Natural killer cell treated with Interleukin-12 subunit alpha and Interleukin-12 subunit beta and Interleukin-15 and Interleukin-18, amount 100 ng/mL, for 72 hours (primary cell): ENCODE measurements at regions not wholly inside any gene's neighbourhood (a gene's known extent, or its start where the extent isn't known, plus 50 kb on each side); places are given as distances from the start of the nearest gene placed in this dataset.
A peak's percentile ranks its signal among the peaks of the same experiment; 100 is the strongest.

Experiments used
- ATAC-seq, 2 donors: fragments of 150-1000 bp; cut with Tn5 transposase in 1 of 2; sonication (Bioruptor Pico), chemical (Tn5 transposase) in 1 of 2; 2 replicates each; pipeline ENCODE4 v1.10.0; 2021
- DNase-seq: peaks from one replicate; pipeline ENCODE4 v3.0.0; 2022; ENCODE audit warnings: low spot score
- H3K27ac Mint-ChIP-seq, 2 donors: 1 replicate in 1 of 2; 2 replicates in 1 of 2; pipeline ENCODE4 v1.8.0; 2022; ENCODE audit warnings: mixed read lengths in 2 of 2, mild to moderate bottlenecking in 1 of 2, moderate library complexity in 1 of 2
- H3K27me3 Mint-ChIP-seq, 2 donors: 1 replicate in 1 of 2; 2 replicates in 1 of 2; pipeline ENCODE4 v1.8.0; 2022; ENCODE audit warnings: mixed read lengths in 2 of 2
- H3K36me3 Mint-ChIP-seq: one replicate; pipeline ENCODE4 v1.8.0; 2022; ENCODE audit warnings: mixed read lengths
- H3K4me1 Mint-ChIP-seq, 2 donors: 1 replicate in 1 of 2; 2 replicates in 1 of 2; pipeline ENCODE4 v1.8.0; 2022; ENCODE audit warnings: low read depth in 2 of 2, mixed read lengths in 2 of 2, mild to moderate bottlenecking in 1 of 2
- H3K4me3 Mint-ChIP-seq: one replicate; pipeline ENCODE4 v1.8.0; 2022; ENCODE audit warnings: mixed read lengths
- H3K9me3 Mint-ChIP-seq: 2 replicates; pipeline ENCODE4 v1.8.0; 2022; ENCODE audit warnings: mixed read lengths

GRCh38 chr1:104856518-104856917, 1106.8 kb downstream of the AMY1C start:
- no peaks in the 10 kb centered on the region for H3K36me3 Mint-ChIP-seq
- no peaks in the 10 kb centered on the region for H3K4me1 Mint-ChIP-seq
- DNase-seq (no peak), ATAC-seq (no peak)
- peaks cover 14% of the 10 kb centered on the region for H3K9me3 Mint-ChIP-seq
- H3K4me3 Mint-ChIP-seq = no peak overlapping the region
- H3K27ac Mint-ChIP-seq = no peak overlapping the region
- H3K27me3 Mint-ChIP-seq = no peaks in the 10 kb centered on the region

- H3K27me3 Mint-ChIP-seq = no peaks in the 10 kb centered on the region
- H3K36me3 Mint-ChIP-seq = peaks cover 5% of the 10 kb centered on the region
- H3K27ac Mint-ChIP-seq = no peak overlapping the region
- H3K4me3 Mint-ChIP-seq = no peak overlapping the region
- H3K4me1 Mint-ChIP-seq = no peaks in the 10 kb centered on the region
- DNase-seq (no peak), ATAC-seq (no peak)
- peaks cover 10% of the 10 kb centered on the region for H3K9me3 Mint-ChIP-seq
These were observed 1119.1 kb downstream of the AMY1C start for GRCh38 chr1:104868794-104869193.

GRCh38 chr1:104874044-104874443, 1124.3 kb downstream of the AMY1C start:
- H3K27ac Mint-ChIP-seq = no peak overlapping the region

GRCh38 chr1:104878203-104878909, 1128.7 kb downstream of the AMY1C start:
- Mint-ChIP-seq H3K36me3 (no peaks in the 10 kb centered on the region), H3K27ac (no peak overlapping the region), H3K9me3 (peaks cover 6% of the 10 kb centered on the region), H3K4me1 (no peaks in the 10 kb centered on the region), H3K27me3 (no peaks in the 10 kb centered on the region), H3K4me3 (no peak overlapping the region)
- ATAC-seq (no peak), DNase-seq (no peak)

More at GRCh38 chr1:104874044-104874443, 1124.3 kb downstream of the AMY1C start:
- Mint-ChIP-seq H3K27me3 (no peaks in the 10 kb centered on the region), H3K4me3 (no peak overlapping the region), H3K4me1 (no peaks in the 10 kb centered on the region), H3K9me3 (peaks cover 9% of the 10 kb centered on the region), H3K36me3 (no peaks in the 10 kb centered on the region)
- ATAC-seq (no peak), DNase-seq (no peak)

GRCh38 chr1:104884939-104885338, 1135.2 kb downstream of the AMY1C start:
- Mint-ChIP-seq H3K27ac (no peak overlapping the region), H3K4me3 (no peak overlapping the region), H3K4me1 (no peaks in the 10 kb centered on the region), H3K9me3 (peaks cover 9% of the 10 kb centered on the region), H3K27me3 (no peaks in the 10 kb centered on the region), H3K36me3 (peaks cover 2% of the 10 kb centered on the region)
- DNase-seq (no peak), ATAC-seq (no peak)

GRCh38 chr1:104905322-104905721, 1155.6 kb downstream of the AMY1C start:
- ATAC-seq = no peak
- Mint-ChIP-seq H3K4me1 (no peaks in the 10 kb centered on the region), H3K4me3 (no peak overlapping the region), H3K9me3 (peaks cover 15% of the 10 kb centered on the region), H3K36me3 (peaks cover 4% of the 10 kb centered on the region), H3K27me3 (no peaks in the 10 kb centered on the region), H3K27ac (no peak overlapping the region)
- DNase-seq = no peak

GRCh38 chr1:104906141-104906540, 1156.4 kb downstream of the AMY1C start:
- ATAC-seq = no peak
- Mint-ChIP-seq H3K27ac (no peak overlapping the region), H3K4me1 (no peaks in the 10 kb centered on the region), H3K9me3 (peaks cover 17% of the 10 kb centered on the region), H3K27me3 (no peaks in the 10 kb centered on the region), H3K36me3 (peaks cover 4% of the 10 kb centered on the region), H3K4me3 (no peak overlapping the region)
- DNase-seq = no peak

GRCh38 chr1:104919188-104919587, 1169.5 kb downstream of the AMY1C start:
- no peaks in the 10 kb centered on the region for H3K4me1 Mint-ChIP-seq
- no peaks in the 10 kb centered on the region for H3K27me3 Mint-ChIP-seq
- H3K27ac Mint-ChIP-seq = no peak overlapping the region
- DNase-seq = no peak
- H3K4me3 Mint-ChIP-seq = no peak overlapping the region
- ATAC-seq = no peak
- H3K36me3 Mint-ChIP-seq = peaks cover 12% of the 10 kb centered on the region
- peaks cover 26% of the 10 kb centered on the region for H3K9me3 Mint-ChIP-seq

GRCh38 chr1:104921525-104921924, 1171.8 kb downstream of the AMY1C start:
- no peak for ATAC-seq
- Mint-ChIP-seq H3K27ac (no peak overlapping the region), H3K27me3 (no peaks in the 10 kb centered on the region), H3K9me3 (peaks cover 26% of the 10 kb centered on the region), H3K36me3 (peaks cover 12% of the 10 kb centered on the region), H3K4me1 (no peaks in the 10 kb centered on the region), H3K4me3 (no peak overlapping the region)
- no peak for DNase-seq

- H3K27me3 Mint-ChIP-seq = no peaks in the 10 kb centered on the region
- H3K36me3 Mint-ChIP-seq = peaks cover 8% of the 10 kb centered on the region
- ATAC-seq (no peak), DNase-seq (no peak)
- no peaks in the 10 kb centered on the region for H3K4me1 Mint-ChIP-seq
- H3K4me3 Mint-ChIP-seq = no peak overlapping the region
- H3K9me3 Mint-ChIP-seq = peaks cover 24% of the 10 kb centered on the region
- H3K27ac Mint-ChIP-seq = no peak overlapping the region
These were observed 1173.4 kb downstream of the AMY1C start for GRCh38 chr1:104923075-104923474.

GRCh38 chr1:104929280-104929679, 1179.6 kb downstream of the AMY1C start:
- DNase-seq (no peak), ATAC-seq (no peak)
- H3K4me3 Mint-ChIP-seq = no peak overlapping the region
- H3K27ac Mint-ChIP-seq = no peak overlapping the region
- H3K36me3 Mint-ChIP-seq = peaks cover 8% of the 10 kb centered on the region
- H3K4me1 Mint-ChIP-seq = no peaks in the 10 kb centered on the region
- peaks cover 28% of the 10 kb centered on the region for H3K9me3 Mint-ChIP-seq
- no peaks in the 10 kb centered on the region for H3K27me3 Mint-ChIP-seq

- no peak overlapping the region for H3K4me3 Mint-ChIP-seq
- H3K4me1 Mint-ChIP-seq = no peaks in the 10 kb centered on the region
- H3K9me3 Mint-ChIP-seq = peaks cover 23% of the 10 kb centered on the region
- ATAC-seq (no peak), DNase-seq (no peak)
- no peak overlapping the region for H3K27ac Mint-ChIP-seq
- peaks cover 8% of the 10 kb centered on the region for H3K36me3 Mint-ChIP-seq
- H3K27me3 Mint-ChIP-seq = no peaks in the 10 kb centered on the region
These were observed 1182.6 kb downstream of the AMY1C start for GRCh38 chr1:104932030-104932915.

- no peaks in the 10 kb centered on the region for H3K27me3 Mint-ChIP-seq
- H3K36me3 Mint-ChIP-seq = peaks cover 11% of the 10 kb centered on the region
- no peak for DNase-seq
- no peak overlapping the region for H3K4me3 Mint-ChIP-seq
- no peak for ATAC-seq
- no peak overlapping the region for H3K27ac Mint-ChIP-seq
- H3K4me1 Mint-ChIP-seq = no peaks in the 10 kb centered on the region
- peaks cover 17% of the 10 kb centered on the region for H3K9me3 Mint-ChIP-seq
These were observed 1183.4 kb downstream of the AMY1C start for GRCh38 chr1:104932949-104933679.

GRCh38 chr1:104933846-104934245, 1184.1 kb downstream of the AMY1C start:
- ATAC-seq = peak in 1 of 2 donors; percentile 43
- H3K27me3 Mint-ChIP-seq = no peaks in the 10 kb centered on the region
- no peak for DNase-seq
- H3K9me3 Mint-ChIP-seq = peaks cover 22% of the 10 kb centered on the region
- H3K4me3 Mint-ChIP-seq = no peak overlapping the region
- H3K36me3 Mint-ChIP-seq = peaks cover 15% of the 10 kb centered on the region
- no peaks in the 10 kb centered on the region for H3K4me1 Mint-ChIP-seq
- no peak overlapping the region for H3K27ac Mint-ChIP-seq
